HFF-Myc (cell line): ENCODE measurements at regions not wholly inside any gene's neighbourhood (a gene's known extent, or its start where the extent isn't known, plus 50 kb on each side); places are given as distances from the start of the nearest gene placed in this dataset.

Experiments
- DNase-seq: peaks from one replicate; pipeline ENCODE4 v3.0.0-alpha.2; 2011; ENCODE audit warnings: low read depth; ENCODE audit errors: extremely low read depth
- H3K4me3 ChIP-seq: replicated peaks from 2 replicates; pipeline ENCODE4 v1.5.1; 2011; ENCODE audit warnings: low read depth, mild to moderate bottlenecking, control low read depth, low read length
- TF ChIP-seq, protein P1 (sequence below): IDR thresholded peaks from 2 replicates; pipeline ENCODE4 v1.5.1; 2012; ENCODE audit warnings: mild to moderate bottlenecking, low read depth, low read length, control low read depth; ENCODE audit errors: missing control alignments

DNA sequence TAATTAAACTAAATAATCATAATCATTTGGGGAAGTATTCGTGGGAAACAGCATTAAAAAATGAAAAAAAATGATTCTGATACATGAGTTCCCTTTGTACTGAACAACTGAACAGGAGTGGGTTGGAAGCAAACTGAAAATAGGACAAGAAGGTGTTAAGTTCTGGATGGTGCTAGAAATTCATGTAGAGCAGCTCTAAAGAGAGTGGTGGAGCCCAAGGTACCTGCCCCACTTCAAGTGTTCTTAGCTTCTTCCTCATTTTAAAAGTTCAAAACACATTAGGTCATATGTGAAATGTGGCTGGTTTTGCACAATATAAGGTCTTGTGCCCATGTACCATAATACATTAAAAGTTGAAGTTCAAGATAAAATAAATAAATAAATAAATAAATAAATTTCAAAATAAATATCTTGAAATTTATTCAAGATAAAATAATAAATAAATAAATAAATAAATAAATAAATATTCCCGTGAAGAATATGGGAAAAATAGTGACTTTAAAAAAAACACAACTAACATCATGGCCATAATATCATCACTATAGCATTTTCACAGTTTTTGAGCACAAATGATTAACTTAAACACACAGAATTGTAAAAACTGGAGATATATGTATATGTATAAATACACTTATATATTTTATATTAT lies 191.5 kb upstream of the PRKD1 start:
- TF ChIP-seq, protein P1, sequence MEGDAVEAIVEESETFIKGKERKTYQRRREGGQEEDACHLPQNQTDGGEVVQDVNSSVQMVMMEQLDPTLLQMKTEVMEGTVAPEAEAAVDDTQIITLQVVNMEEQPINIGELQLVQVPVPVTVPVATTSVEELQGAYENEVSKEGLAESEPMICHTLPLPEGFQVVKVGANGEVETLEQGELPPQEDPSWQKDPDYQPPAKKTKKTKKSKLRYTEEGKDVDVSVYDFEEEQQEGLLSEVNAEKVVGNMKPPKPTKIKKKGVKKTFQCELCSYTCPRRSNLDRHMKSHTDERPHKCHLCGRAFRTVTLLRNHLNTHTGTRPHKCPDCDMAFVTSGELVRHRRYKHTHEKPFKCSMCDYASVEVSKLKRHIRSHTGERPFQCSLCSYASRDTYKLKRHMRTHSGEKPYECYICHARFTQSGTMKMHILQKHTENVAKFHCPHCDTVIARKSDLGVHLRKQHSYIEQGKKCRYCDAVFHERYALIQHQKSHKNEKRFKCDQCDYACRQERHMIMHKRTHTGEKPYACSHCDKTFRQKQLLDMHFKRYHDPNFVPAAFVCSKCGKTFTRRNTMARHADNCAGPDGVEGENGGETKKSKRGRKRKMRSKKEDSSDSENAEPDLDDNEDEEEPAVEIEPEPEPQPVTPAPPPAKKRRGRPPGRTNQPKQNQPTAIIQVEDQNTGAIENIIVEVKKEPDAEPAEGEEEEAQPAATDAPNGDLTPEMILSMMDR: no peak
- no peak for DNase-seq
- no peak overlapping the region for H3K4me3 ChIP-seq

DNA sequence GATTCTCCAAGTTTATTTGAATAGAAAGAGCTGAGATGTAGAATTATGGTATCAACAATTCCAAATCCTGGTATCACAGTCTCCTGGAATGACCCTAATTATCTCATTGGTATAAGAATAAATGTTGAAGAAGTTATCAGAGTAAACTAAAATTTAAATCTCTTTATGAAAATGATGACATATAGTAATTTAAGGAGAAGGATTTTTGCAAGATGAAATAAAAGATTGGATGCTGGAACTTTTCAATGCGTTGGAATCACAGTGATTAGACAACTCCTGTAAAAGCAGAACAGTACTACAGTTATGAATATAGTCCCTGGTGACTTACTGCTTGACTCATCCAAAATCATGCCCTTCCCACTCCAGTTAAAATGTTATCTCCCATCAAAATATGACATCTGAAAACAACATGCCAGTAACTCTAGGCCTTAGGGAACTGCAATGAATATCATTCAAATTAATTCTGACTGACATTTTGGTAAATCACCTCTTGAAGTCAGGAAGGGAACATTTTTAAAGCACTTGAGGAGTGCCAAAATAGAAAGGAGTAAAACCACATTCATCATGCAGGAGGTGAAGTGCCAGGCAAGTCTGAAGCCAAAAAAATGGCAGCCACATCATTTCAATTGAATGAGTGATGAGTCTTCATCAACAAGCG lies 197.8 kb upstream of the PRKD1 start:
- TF ChIP-seq, protein P1: no peak
- DNase-seq: no peak
- H3K4me3 ChIP-seq: no peak overlapping the region

DNA sequence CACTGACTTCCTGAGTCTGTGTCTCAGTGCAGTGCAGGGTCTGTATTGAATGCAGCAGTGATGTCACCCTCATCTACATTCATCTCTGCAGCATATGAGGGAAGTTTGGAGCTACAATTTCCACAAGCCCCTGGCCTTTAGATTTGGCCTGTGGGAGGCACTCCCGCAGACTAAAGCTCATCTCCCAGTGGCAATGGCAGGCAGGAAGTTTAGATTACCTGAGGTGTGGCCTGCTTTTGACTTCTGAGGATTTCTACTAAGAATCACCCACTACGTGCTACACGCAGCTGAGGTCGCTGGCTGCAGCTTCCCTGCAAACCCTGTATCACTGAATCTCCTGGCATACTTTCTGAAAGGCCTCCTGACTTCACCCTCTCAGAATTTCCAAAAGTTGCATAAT lies 202.2 kb upstream of the PRKD1 start:
- no peak for DNase-seq
- TF ChIP-seq, protein P1: no peak
- no peak overlapping the region for H3K4me3 ChIP-seq

DNA sequence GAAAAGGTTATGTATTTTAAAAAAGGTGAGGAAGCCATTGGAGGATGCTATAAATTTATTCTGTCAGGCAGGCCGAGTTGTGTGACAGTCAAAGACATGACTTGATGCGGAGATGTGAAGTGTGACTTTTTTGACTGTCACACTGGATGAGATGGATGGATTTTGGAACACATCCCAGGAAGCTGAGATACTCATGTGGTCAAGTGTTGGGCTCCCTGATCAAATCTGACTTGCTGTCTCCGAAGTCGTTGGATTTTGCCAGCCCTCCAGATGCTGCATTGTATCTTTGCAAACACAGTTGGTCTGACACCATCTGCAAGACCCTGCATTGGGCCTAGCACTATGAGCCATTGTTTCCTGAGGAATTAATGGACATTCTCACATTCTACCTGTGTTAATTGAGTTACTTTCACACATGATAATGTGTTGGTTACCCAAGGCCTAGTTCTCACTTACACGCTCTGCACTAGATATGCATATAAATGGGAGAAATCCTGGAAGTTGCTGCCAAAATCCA lies 204.0 kb upstream of the PRKD1 start:
- H3K4me3 ChIP-seq: no peak overlapping the region
- TF ChIP-seq, protein P1: no peak
- DNase-seq: no peak

DNA sequence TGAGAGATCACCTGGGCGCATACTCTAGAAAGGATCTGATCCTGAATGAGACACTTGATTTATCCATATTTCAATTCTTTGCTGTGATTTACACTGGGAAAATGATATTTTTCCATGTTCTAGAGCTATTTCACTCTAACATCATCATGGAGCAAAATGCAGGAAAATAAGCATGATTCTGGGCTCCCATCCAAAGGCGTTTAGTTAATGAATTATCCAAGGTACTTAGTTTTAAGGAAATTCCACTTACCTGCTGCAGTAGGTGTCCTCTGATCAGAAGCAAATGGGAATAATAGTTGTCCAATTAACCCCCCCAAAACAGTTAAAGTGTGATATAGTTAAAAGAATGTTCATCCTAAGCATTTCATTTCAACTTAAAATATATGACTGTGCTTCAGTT lies 204.5 kb upstream of the PRKD1 start:
- no peak for DNase-seq
- TF ChIP-seq, protein P1: no peak
- H3K4me3 ChIP-seq: no peak overlapping the region

DNA sequence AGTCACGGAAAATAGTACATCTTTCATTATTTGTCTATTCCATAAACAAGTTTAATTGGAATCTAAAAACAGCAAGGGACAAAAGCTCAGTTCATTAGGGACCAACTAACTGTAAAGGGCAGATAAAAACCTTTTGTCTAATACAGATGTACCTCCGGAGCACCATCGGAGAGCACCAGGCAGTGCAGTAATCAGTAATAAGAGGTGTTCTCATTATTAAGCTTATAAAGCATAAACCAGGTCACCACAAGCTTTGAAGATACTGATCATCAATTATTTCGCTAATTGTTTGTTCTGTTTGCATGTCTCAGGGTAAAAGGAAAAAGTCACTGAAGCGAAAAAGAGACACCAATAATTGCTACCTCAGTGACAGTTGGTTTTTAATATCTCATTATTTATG lies 207.3 kb upstream of the PRKD1 start:
- no peak overlapping the region for H3K4me3 ChIP-seq

More for the DNA sequence above, 207.3 kb upstream of the PRKD1 start:
- TF ChIP-seq, protein P1: no peak
- DNase-seq: no peak
